ENCODE measurements at regions not wholly inside any gene's neighbourhood (a gene's known extent, or its start where the extent isn't known, plus 50 kb on each side); places are given as distances from the start of the nearest gene placed in this dataset.

- TF ChIP-seq EP300 (IDR thresholded peaks at IDR 0.05) (no peak), POLR2A (IDR thresholded peaks at IDR 0.05) (no peak), POLR2AphosphoS5 (IDR thresholded peaks at IDR 0.05) (no peak)
- TF ChIP-seq, protein P1, sequence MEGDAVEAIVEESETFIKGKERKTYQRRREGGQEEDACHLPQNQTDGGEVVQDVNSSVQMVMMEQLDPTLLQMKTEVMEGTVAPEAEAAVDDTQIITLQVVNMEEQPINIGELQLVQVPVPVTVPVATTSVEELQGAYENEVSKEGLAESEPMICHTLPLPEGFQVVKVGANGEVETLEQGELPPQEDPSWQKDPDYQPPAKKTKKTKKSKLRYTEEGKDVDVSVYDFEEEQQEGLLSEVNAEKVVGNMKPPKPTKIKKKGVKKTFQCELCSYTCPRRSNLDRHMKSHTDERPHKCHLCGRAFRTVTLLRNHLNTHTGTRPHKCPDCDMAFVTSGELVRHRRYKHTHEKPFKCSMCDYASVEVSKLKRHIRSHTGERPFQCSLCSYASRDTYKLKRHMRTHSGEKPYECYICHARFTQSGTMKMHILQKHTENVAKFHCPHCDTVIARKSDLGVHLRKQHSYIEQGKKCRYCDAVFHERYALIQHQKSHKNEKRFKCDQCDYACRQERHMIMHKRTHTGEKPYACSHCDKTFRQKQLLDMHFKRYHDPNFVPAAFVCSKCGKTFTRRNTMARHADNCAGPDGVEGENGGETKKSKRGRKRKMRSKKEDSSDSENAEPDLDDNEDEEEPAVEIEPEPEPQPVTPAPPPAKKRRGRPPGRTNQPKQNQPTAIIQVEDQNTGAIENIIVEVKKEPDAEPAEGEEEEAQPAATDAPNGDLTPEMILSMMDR (IDR thresholded peaks at IDR 0.05): no peak
Observed at GRCh38 chr13:67298297-67298696, 68.2 kb upstream of the PCDH9 start.

Data from sigmoid colon (tissue), 4 donors.